GM12875 (cell line): ENCODE measurements at regions not wholly inside any gene's neighbourhood (a gene's known extent, or its start where the extent isn't known, plus 50 kb on each side); places are given as distances from the start of the nearest gene placed in this dataset.
"Not testable (repeated sequence)": the region's sequence is repeated elsewhere in the genome, so short reads cannot be mapped to it uniquely, and the experiment has no call there.

Experiments used
- H3K4me3 ChIP-seq: one replicate; pipeline ENCODE4 v1.5.1; 2011; ENCODE audit warnings: low read depth, low read length, control low read depth
- CTCF ChIP-seq: IDR thresholded peaks from 2 replicates; pipeline ENCODE4 v1.5.1; 2011; ENCODE audit warnings: low read depth, mild to moderate bottlenecking, control low read depth, inconsistent platforms, low read length, moderate library complexity, borderline replicate concordance; ENCODE audit not compliant: insufficient read depth

- no peak overlapping the region for H3K4me3 ChIP-seq
- no peak for TF ChIP-seq CTCF
Measured at GRCh38 chr3:166282931-166283330, 445.7 kb upstream of the BCHE start.

DNA sequence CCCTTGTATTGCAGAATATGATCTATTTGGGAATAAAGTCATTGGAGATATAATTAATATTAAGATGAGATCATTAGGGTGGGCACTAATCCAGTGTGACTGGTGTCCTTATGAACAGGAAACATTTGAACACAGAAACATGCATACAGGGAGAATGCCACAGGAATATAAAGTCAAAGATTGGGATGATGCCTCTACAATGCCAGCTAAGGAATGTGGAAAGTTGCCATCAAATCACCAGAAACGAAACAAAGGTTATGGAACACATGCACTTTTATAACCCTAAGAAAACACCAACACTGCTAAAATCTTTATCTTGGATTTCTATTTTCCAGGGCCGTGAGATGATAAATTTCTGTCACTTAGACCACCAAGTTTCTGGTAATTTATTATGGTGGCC is 442.4 kb upstream of the BCHE start:
- no peak for TF ChIP-seq CTCF
- H3K4me3 ChIP-seq = no peak overlapping the region

- TF ChIP-seq CTCF = no peak
Measured at GRCh38 chr3:166275024-166275390, 437.8 kb upstream of the BCHE start.

DNA sequence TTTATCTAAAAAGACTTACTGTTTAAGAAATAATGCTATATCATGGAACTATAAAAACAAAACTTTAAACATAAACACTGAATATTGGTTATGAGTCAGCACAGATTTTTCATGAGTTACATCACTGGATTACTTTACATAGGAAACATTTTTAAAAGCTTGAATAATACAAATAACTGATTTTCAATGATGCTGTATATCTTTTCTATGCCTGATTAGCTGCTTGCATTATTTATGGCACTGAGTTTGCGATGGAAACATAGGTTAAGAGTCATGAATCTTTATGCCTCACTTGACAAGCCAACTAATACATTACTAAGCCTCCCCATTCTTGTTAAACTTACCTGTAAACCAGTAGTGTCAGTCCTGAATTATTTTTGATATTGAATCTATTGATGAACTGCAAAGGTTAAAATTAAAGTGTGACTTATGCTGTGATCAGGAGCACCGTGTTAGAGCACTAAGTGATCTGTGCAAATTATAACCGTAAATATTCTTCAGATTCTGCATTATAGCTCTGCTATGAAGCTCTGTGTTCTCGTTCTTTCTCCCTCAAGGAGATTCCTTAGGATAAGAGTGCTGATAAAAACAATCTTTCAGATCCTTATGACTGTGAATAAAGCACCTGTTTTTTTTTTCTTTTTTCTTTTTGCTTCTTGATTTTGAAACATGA is 437.3 kb upstream of the BCHE start:
- H3K4me3 ChIP-seq = no peak overlapping the region
- no peak for TF ChIP-seq CTCF

More at GRCh38 chr3:166275024-166275390, 437.8 kb upstream of the BCHE start:
- H3K4me3 ChIP-seq = no peak overlapping the region

DNA sequence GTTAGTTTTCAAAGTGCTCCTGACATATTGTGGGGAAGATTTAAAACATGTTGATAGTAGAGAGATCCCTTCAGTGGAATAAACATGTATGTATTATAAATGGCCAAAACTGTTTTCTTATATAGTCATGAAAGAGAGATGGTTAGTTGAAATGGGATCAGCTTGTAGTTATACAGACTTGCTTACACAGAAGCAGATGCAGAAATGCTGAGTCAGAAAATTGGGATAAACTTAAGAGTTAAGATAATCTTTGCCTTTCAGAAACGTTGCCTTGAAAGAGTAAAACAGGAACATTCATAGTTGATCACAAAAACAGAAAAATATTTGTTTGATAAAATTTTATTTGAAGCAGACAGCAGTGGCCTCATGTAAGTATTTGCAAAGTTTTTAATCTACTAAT is 433.2 kb upstream of the BCHE start:
- no peak overlapping the region for H3K4me3 ChIP-seq
- no peak for TF ChIP-seq CTCF

GRCh38 chr3:166265153-166265552 is 427.9 kb upstream of the BCHE start:
- H3K4me3 ChIP-seq = no peak overlapping the region
- TF ChIP-seq CTCF = no peak

GRCh38 chr3:166263460-166263859 is 426.2 kb upstream of the BCHE start:
- no peak for TF ChIP-seq CTCF

GRCh38 chr3:166258293-166258850 is 421.1 kb upstream of the BCHE start:
- not testable (repeated sequence) for H3K4me3 ChIP-seq

More at GRCh38 chr3:166263460-166263859, 426.2 kb upstream of the BCHE start:
- H3K4me3 ChIP-seq = no peak overlapping the region
